ENCODE measurements at regions not wholly inside any gene's neighbourhood (a gene's known extent, or its start where the extent isn't known, plus 50 kb on each side); places are given as distances from the start of the nearest gene placed in this dataset.
"Not testable (repeated sequence)": the region's sequence is repeated elsewhere in the genome, so short reads cannot be mapped to it uniquely, and the experiment has no call there.

- no peak for DNase-seq
Measured at GRCh38 chr2:175827856-175828255, 174.2 kb downstream of the LNPK start.

- no peak for DNase-seq
Measured at GRCh38 chr2:175824243-175824642, 177.8 kb downstream of the LNPK start.

GRCh38 chr2:175823707-175824073 is 178.4 kb downstream of the LNPK start:
- DNase-seq = no peak

- no peak for DNase-seq
Measured at GRCh38 chr2:175823002-175823706, 178.9 kb downstream of the LNPK start.

GRCh38 chr2:175817221-175817620 is 184.8 kb downstream of the LNPK start:
- DNase-seq = no peak

GRCh38 chr2:175815537-175815936 is 186.5 kb downstream of the LNPK start:
- no peak for DNase-seq

GRCh38 chr2:175811971-175812370 is 190.1 kb downstream of the LNPK start:
- no peak for DNase-seq

GRCh38 chr2:175808858-175809257 is 193.2 kb downstream of the LNPK start:
- no peak for DNase-seq

GRCh38 chr2:175808078-175808477 is 194.0 kb downstream of the LNPK start:
- DNase-seq = no peak

- no peak for DNase-seq
Measured at GRCh38 chr2:175807031-175807873, 194.8 kb downstream of the LNPK start.

- DNase-seq = no peak
Measured at GRCh38 chr2:175806570-175806969, 195.5 kb downstream of the LNPK start.

- DNase-seq = no peak
Measured at GRCh38 chr2:175806125-175806490, 196.0 kb downstream of the LNPK start.

GRCh38 chr2:175805442-175806124 is 196.5 kb downstream of the LNPK start:
- DNase-seq = no peak

- DNase-seq = no peak
Measured at GRCh38 chr2:175804122-175804521, 197.9 kb downstream of the LNPK start.

- DNase-seq = not testable (repeated sequence)
Measured at GRCh38 chr2:175796422-175796821, 205.6 kb downstream of the LNPK start.

- no peak for DNase-seq
Measured at GRCh38 chr2:175793648-175794047, 208.4 kb downstream of the LNPK start.

GRCh38 chr2:175792881-175793280 is 209.2 kb downstream of the LNPK start:
- DNase-seq = no peak

GRCh38 chr2:175792199-175792598 is 209.9 kb downstream of the LNPK start:
- DNase-seq = no peak

GRCh38 chr2:175786471-175787124 is 215.5 kb downstream of the LNPK start:
- DNase-seq = no peak

GRCh38 chr2:175777337-175777736 is 224.7 kb downstream of the LNPK start:
- not testable (repeated sequence) for DNase-seq

- DNase-seq = no peak
Measured at GRCh38 chr2:175769200-175769599, 232.9 kb downstream of the LNPK start.

GRCh38 chr2:175766880-175767279 is 235.2 kb downstream of the LNPK start:
- no peak for DNase-seq

GRCh38 chr2:175755656-175756386 is 246.2 kb downstream of the LNPK start:
- no peak for DNase-seq

All from stimulated activated CD4-positive, alpha-beta T cell treated with anti-CD3 and anti-CD28 coated beads, Interleukin-2, amount 100 ng/mL, for 24 hours (primary cell).